ENCODE measurements at regions not wholly inside any gene's neighbourhood (a gene's known extent, or its start where the extent isn't known, plus 50 kb on each side); places are given as distances from the start of the nearest gene placed in this dataset.

GRCh38 chr1:58430421-58431275 lies 115.9 kb downstream of the OMA1 start:
- no peak for DNase-seq

GRCh38 chr1:58426918-58427317 lies 119.6 kb downstream of the OMA1 start:
- no peak for DNase-seq

GRCh38 chr1:58422436-58422835 lies 124.1 kb downstream of the OMA1 start:
- no peak for DNase-seq

- DNase-seq = no peak
Observed at GRCh38 chr1:58418283-58419228, 128.0 kb downstream of the OMA1 start.

DNA sequence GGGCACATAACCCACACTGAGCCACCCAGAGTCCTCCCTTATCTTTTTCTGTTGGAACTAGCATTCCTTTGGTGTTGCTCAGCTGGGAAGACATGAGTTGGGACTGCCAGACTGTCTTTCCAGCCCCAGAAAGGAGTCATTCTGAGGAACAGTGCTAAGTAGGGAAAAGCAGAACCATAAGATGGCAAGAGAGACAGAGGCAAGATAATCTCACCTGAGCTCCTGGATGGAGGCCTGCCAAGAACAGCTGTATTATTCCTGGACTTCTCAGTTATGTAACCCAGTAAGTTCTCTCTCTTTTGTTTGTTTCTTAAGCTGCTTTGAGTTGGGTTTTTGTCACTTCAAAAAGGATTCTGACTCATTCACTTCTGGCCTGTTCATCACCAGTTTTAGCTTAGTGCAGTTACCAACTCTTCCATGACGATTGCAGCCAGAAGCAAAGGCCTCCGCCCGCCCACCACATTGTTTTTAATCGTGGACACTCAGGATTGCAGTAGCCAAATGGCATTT lies 134.4 kb downstream of the OMA1 start:
- DNase-seq = no peak

DNA sequence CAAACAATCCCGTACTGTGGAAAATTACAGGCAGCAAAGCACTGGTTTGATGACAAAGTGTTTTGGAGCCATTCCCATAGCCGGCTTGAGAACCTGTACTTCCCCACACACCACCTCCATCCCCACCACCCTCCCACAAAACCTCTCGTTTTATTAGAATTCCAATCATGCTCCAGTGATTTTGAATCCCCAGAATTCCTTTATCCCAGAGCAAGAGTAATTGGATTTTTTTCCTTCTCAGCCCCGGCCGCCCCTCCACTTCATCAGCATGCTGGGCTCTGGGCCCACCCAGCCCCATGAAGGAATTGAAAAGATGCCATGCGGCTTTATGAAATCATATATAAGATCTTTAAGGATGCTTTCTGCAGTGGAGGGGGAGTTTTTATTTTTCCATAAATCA lies 136.6 kb downstream of the OMA1 start:
- DNase-seq = no peak

DNA sequence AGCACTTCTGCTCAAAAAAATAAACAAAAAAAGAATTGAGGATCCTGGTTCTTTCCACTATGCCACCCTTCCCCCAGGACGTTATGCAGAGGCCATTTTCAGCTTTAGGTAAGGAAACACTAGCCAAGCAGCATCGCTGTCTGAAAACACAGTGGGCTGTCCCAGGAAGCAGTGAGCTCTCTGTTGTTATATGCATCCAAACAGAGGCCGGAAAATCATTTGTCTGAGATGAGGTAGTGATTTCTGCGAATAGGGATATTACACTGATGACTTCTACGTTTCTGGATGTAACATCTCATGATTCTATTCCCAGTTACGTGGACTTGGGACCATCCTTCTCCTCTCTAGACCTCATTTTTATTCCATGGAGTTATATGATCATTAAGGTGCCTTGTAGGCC lies 137.2 kb downstream of the OMA1 start:
- DNase-seq = no peak

GRCh38 chr1:58406301-58407071 lies 140.0 kb downstream of the OMA1 start:
- no peak for DNase-seq

- no peak for DNase-seq
Observed at GRCh38 chr1:58405660-58406059, 140.9 kb downstream of the OMA1 start.

- DNase-seq = no peak
Observed at GRCh38 chr1:58403894-58404293, 142.6 kb downstream of the OMA1 start.

DNA sequence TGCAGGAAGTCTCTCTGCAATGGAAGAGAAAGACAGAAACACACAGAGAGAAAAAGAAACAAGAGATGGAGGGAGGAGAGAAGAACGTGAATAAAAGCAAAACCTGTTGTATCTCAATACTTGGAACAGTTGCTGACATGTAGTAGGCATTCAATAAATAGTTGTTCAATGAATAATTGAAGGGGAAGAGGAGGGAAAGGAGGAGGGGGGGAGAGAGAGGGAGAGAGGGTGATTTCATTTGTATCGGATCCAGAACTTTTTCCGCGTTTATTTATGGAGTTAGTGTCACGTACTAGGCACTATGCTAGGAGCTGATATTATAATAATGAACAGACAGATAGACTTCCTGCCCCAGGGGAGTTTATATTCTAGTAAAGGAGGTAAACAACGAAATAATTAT lies 144.1 kb downstream of the OMA1 start:
- no peak for DNase-seq

- no peak for DNase-seq
Observed at GRCh38 chr1:58401991-58402390, 144.5 kb downstream of the OMA1 start.

- no peak for DNase-seq
Observed at GRCh38 chr1:58399176-58399575, 147.3 kb downstream of the OMA1 start.

DNA sequence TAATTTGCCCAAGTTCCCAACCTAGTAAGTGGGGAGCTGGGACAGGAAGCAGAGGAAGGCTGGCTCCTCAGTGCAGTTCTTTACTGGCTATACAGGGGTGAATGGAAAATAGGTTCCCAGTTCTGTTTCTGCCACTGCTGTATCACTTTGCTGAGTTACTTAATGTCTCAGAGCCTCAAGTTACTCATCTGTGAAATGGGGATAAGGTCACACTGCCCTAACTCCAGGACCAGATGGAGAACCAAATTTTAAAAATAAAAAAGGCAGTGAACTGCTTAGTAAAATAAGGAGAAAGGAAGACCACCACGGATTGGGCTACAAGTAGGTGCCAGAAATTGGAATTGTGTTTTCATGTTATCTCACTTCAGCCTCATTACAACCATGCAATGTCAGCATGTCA lies 147.8 kb downstream of the OMA1 start:
- DNase-seq = no peak

- DNase-seq = no peak
Observed at GRCh38 chr1:58397187-58397820, 149.2 kb downstream of the OMA1 start.

DNA sequence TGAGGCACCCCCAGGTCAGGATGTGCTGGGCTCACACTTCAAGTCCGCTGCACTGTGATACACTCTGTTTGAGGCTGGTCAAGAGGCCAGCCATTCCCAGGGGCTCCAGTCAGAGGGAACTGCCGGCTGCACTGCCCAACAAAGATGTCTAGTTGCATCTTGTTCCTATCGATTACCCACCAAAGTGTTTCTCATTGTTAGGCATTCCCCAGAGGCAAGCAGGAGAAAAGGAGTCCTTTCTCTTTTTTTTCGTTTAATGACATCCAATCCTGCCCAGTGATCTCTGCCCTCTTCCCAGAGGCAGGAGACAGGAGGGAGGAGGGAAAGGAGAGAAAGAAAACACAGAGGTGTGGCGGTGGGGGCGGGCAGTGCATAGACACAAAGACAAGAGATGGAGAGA lies 150.4 kb downstream of the OMA1 start:
- no peak for DNase-seq

- DNase-seq = no peak
Observed at GRCh38 chr1:58395355-58395754, 151.2 kb downstream of the OMA1 start.

GRCh38 chr1:58392083-58392482 lies 154.4 kb downstream of the OMA1 start:
- peak; percentile 21 for DNase-seq

- no peak for DNase-seq
Observed at GRCh38 chr1:58391514-58391913, 155.0 kb downstream of the OMA1 start.

- no peak for DNase-seq
Observed at GRCh38 chr1:58391056-58391455, 155.5 kb downstream of the OMA1 start.

DNA sequence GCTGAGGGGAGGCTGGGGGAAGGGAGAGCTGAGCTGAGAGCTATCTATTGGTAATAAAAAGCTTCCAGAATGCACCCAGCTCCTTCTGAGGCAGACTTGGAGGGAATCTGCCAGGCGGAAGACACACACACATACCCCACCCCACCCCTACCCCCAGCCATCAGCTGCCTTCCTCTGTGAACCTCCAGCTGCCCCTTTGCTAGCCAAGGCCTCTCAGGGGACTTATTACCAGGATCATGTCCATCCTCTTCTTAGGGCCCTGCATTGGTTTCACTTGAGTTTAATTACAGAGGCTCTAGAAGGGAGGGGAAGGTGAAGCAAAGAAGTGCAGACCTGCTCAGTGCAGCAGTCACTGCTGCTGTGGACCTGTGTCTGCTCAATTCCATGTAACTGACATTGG lies 156.4 kb downstream of the OMA1 start:
- no peak for DNase-seq

DNA sequence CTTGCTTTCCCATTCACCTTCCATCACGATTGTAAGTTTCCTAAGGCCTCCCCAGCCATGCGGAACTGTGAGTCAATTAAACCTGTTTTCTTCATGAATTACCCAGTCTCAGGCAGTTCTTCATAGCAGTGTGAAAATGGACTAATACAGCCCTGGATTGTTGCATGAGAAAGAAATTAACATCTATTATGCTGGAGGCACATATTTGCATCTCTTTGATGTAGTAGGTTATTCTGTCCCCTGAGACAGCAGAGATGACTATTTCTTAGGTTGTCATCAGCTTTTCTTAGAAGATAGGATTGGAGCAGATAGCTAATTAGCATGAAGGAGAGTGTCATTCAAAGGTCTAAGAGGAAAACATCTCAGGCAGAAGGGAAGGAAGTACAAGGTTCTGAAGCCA lies 166.2 kb downstream of the OMA1 start:
- no peak for DNase-seq

All from activated CD4-positive, alpha-beta T cell treated with anti-CD3 and anti-CD28 coated beads, Interleukin-2, Interleukin-6, amounts not matched to agents 100 ng/mL and 50 ng/mL, durations not matched to agents 16 hours and 8 hours (primary cell).